Colon (tissue), 2 donors: ENCODE measurements at regions not wholly inside any gene's neighbourhood (a gene's known extent, or its start where the extent isn't known, plus 50 kb on each side); places are given as distances from the start of the nearest gene placed in this dataset.
"Not testable (repeated sequence)": the region's sequence is repeated elsewhere in the genome, so short reads cannot be mapped to it uniquely, and the experiment has no call there.

Experiments
- FAIRE-seq: peaks from 2 replicates; lab custom pipeline; 2012; peaks lifted over from hg19 to GRCh38; lab: Jason Lieb, UNC
- donor health status: control.
- donor health status: control.

- no peak for FAIRE-seq
Observed at GRCh38 chr1:38609166-38610025, 250.2 kb downstream of the RRAGC start.

- no peak for FAIRE-seq
Observed at GRCh38 chr1:38608202-38608864, 251.2 kb downstream of the RRAGC start.

GRCh38 chr1:38607526-38607925 is 252.0 kb downstream of the RRAGC start:
- FAIRE-seq = no peak

DNA sequence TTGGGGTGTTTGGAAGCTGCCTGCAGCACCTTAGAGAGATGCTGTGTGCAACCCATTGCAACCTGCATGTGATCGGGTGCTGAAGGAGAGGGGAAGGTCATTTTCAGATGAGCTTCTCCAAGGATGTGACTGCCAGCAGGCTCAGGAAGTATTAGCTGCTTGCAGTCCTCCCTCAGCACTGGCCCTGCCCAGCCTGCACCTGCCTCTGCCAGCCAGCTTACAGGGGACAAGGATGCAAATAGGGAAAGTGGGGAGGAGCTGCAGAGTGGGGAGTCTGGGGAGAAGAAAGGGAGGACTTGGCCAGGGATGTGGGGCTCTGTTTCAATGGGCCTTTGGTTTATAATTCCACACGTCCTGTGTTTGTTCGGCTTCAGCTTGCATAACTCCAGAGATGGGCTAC is 254.5 kb downstream of the RRAGC start:
- no peak for FAIRE-seq

- no peak for FAIRE-seq
Observed at GRCh38 chr1:38603907-38604306, 255.7 kb downstream of the RRAGC start.

- no peak for FAIRE-seq
Observed at GRCh38 chr1:38600905-38601304, 258.7 kb downstream of the RRAGC start.

DNA sequence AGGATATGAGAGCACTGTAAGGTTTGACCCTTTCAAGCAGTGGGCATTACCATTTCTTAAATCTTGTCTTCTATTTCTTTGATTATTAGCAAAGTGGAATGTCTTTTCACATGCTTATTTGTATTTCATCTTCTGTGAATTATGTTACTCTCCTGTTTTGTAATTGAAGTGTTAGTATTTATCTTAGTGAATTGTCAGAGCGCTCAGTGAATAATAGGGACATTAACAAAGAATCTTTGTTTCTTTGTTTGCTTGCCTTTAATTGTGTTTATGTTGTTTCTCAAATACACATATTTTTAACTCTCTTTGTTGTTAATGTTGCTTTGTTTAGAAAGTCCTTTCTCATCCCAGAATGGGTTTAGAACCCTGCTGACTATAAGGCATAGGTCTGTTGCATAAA is 259.3 kb downstream of the RRAGC start:
- no peak for FAIRE-seq

DNA sequence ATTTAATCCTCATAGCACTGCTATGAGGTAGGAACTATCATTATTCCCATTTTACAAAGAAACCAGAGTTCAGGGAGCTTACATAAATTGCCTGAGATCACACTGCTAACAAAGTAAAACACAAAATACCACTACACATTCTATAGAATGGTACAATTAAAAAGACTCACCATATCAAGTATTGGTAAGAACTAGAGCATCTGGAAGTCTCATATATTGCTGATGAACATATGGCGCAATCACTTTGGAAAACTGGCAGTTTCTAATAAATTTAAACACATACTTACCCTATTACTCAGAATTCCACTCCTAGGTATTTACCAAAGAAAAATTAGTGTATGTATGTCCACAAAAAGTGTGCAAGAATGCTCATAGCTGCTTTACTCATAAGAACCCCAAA is 261.5 kb downstream of the RRAGC start:
- no peak for FAIRE-seq

GRCh38 chr1:38589036-38589435 is 270.5 kb downstream of the RRAGC start:
- FAIRE-seq = no peak

GRCh38 chr1:38587766-38588165 is 271.8 kb downstream of the RRAGC start:
- no peak for FAIRE-seq

DNA sequence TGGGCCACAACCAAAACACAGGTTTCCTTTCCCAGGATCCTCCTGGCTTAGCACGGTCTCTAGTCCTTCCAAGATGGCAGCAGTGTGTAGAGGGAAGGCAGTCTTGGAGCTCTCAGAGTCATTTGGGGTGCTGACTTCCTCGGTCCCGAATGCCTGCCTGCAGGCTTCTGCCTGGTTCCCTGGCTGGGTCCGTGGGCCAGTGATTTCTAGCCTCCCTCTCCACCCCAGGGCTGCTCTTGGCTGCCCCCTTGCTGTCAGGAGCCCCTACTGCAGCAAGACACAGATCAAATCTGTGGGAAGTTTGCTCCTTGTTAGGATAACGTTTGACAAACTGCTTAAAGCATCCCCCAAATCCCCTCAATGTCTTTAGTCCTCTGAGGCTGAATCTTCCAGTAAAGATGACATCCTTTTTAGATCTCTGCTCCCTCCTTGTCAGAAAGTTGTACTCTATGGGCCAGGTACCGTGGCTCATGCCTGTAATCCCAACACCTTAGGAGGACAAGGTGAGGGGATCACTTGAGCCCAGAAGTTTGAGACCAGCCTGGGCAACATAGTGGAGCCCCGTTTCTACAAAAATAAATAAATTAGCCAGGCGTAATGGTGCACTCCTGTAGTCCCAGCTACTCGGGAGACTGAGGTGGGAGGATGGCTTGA is 272.5 kb downstream of the RRAGC start:
- no peak for FAIRE-seq

GRCh38 chr1:38585971-38586370 is 273.6 kb downstream of the RRAGC start:
- no peak for FAIRE-seq

DNA sequence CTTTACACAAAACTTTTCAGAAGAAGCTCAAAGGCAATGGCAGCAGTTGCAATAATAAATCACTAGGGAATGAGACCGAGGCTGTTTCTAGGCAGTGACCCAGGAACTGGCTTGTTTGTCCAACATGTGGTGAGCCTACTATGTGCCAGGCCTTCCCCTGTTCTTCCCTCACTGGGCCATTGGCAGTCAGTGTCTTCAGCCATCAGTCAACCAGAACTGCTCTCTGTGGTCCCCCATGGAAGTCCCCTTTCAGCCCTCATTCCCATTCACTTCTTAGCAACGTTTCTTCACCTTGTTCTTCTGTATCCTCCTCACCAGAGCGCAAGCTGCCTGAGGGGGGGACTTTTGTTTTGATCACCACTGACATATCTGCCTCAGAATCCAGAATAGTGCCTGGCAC is 274.1 kb downstream of the RRAGC start:
- no peak for FAIRE-seq

DNA sequence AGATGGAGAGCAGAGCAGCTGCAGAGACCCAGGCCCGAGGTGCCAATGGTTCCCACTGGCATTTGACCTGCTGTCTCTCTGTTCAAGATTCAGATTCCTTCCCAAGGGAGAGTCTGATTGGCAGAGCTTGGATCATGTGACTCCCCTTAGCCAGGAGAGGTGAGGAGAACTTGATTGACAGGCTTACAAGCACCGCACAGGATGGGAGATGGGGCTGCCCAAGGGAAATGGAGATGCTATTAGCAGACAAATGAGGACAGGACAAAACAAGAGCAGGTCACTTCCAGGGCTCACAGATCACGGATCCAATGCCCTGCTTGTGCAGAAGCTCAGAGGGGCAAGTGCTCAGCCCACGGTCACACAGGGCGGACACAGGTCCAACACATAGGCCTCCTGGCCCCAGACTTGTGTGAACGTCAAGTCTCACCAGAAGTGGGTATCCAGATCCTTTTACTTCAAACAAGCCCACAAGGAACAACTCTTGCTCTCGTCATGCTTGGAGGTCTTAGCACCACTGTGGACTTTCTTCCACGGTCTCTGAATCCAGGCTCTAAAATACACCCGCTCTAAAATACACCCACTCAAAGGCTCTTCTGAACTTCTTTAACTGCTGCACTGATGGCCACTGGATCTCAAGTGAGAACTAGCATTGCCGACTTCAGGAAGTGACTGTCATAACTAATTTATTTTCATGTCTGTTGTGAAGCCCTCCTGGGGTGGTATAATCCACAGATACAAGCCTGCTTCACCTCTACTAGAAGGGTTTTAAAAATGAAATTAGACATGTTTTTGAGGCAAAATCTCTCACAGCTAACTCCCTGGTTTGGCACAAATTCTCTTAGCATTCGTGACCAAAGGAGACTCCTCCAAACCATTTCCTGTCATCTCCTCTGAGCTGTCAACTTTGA is 274.9 kb downstream of the RRAGC start:
- no peak for FAIRE-seq

DNA sequence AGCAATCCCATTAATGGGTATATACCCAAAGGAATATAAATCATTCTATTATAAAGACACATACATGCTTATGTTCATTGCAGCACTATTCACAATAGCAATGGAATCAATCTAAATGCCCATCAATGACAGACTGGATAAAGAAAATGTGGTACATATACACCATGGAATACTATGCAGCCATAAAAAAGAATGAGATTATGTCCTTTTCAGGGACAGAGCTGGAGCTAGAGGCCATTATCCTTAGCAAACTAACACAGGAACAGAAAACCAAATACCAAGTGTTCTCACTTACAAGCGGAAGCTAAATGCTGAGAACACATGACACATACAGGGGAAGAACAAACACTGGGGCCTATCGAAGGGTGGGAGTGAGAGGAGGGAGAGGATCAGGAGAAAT is 276.3 kb downstream of the RRAGC start:
- not testable (repeated sequence) for FAIRE-seq

DNA sequence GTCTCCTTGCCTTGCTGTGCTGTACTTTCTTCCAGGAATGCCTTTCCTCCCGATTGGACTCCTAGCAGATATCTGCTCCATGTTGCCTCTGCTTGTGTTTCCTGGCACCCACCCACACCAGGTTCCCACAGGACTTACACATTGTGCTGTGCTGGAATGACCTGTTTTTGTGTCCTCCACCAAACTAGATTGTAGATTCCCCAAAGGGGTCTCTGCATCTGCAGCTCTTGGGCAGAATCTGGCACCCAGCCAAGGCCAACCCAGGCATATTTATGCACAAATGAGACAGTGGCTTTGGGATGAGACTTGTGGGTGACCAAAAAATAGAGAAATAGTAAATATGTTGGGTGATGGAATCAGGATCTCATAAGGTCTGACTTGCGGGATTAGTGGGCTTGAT is 278.2 kb downstream of the RRAGC start:
- no peak for FAIRE-seq

- FAIRE-seq = no peak
Observed at GRCh38 chr1:38580594-38580993, 279.0 kb downstream of the RRAGC start.

DNA sequence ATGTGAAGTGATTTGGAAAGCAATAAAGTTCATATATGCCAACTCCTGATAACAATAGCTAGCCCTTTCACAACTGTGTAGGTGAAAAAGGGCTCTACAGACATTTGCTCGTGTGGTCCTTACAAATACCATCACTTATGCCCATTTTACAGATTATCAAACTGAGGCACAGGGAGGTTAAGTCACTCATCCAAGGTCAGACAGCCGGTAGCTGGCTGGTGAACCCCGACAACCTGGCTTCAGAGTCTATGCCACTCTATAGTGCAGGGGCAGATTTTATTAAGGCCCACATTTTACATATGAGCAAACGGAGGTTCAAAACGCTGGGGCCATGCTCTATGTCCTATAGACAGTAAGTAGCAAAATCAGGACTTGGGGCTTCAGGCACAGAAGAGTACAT is 280.5 kb downstream of the RRAGC start:
- FAIRE-seq = no peak

- FAIRE-seq = no peak
Observed at GRCh38 chr1:38578271-38578951, 281.2 kb downstream of the RRAGC start.

- no peak for FAIRE-seq
Observed at GRCh38 chr1:38577937-38578270, 281.7 kb downstream of the RRAGC start.

- FAIRE-seq = no peak
Observed at GRCh38 chr1:38577385-38577784, 282.2 kb downstream of the RRAGC start.

DNA sequence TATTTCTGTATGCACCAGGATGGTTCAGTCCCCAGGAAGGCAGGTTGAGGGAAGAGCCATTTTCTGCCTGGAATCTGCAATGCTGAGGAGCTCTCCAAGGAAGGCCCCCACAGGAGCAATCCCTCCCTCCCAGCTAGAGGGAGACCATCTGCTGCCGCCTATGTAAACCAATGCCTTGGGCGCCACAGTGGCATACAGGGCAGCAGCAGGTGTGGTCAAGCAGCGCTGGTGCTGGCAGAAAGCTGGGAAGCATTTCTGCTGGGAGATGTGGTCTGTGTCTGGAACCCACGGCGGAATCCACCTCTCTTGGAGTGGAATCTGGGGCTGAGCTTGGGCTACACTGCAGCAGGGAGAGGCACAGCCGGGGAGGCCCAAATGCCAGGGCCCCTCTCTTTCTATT is 283.3 kb downstream of the RRAGC start:
- no peak for FAIRE-seq
